ENCODE measurements at regions not wholly inside any gene's neighbourhood (a gene's known extent, or its start where the extent isn't known, plus 50 kb on each side); places are given as distances from the start of the nearest gene placed in this dataset.

GRCh38 chr15:94893091-94893490 is 661.7 kb downstream of the MCTP2 start:
- no peak for DNase-seq (ENCODE audit: low read depth)

DNA sequence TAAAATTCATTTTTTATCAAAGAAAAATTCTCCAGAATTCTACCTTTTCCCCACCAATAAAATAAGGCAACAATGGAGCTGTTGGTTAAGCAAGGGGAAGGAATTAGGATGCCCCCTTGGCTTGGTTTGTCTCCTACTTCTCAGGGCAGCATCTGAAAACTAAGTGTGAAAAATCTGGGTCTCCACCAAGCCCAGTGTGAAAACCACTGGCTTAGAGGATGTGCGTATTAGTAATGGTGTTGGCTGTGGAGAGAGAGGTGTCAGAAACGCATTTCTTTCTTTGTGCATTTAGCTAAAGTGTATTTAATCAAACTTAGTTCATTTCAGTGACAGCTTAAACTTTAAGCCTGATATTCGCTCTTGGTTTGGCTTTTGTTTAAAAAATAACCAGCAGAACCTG is 662.7 kb downstream of the MCTP2 start:
- DNase-seq (ENCODE audit: low read depth), result no peak

- DNase-seq (ENCODE audit: low read depth), result no peak
Measured at GRCh38 chr15:94909510-94909909, 678.1 kb downstream of the MCTP2 start.

- DNase-seq (ENCODE audit: low read depth), result no peak
Measured at GRCh38 chr15:94910166-94910565, 678.8 kb downstream of the MCTP2 start.

DNA sequence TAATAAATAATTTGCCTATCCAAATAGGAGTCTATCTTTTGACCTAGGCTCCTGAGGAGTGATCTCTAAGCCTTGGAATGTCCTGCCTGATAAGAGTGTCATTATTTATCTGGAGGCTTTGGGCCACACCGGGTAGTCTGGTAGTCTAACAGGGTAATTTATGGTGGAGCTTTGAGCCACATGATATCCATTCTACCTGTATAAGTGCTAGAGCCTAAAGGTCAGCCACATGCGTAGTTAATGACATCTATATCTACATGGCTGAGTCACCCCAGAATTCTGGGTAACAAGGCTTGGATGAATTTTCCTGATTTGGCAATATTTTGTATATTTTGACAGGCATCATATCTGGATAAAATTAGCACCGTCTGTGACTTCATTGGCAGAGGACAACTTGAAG is 681.4 kb downstream of the MCTP2 start:
- no peak for DNase-seq (ENCODE audit: low read depth)

- DNase-seq (ENCODE audit: low read depth), result no peak
Measured at GRCh38 chr15:94917068-94917467, 685.7 kb downstream of the MCTP2 start.

DNA sequence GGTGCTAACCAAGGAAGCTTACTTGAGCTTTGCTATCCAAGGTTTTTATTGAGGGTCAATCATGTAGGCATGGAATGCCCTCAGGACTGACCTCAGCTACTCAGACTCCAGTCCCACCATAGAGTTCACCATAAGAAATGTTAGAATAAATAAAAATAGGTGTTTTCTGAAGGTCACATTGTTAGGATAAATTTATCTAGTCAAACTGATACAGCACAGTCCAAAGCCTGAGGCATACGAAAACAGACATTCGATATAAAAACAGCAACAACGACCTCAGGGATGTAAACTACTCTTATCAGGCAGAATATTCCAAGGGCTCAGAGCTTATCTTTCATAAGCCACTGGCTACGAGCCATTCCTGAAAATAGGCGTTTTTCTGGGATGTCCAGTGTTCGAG is 690.6 kb downstream of the MCTP2 start:
- no peak for DNase-seq (ENCODE audit: low read depth)

- no peak for DNase-seq (ENCODE audit: low read depth)
Measured at GRCh38 chr15:94924057-94924456, 692.7 kb downstream of the MCTP2 start.

DNA sequence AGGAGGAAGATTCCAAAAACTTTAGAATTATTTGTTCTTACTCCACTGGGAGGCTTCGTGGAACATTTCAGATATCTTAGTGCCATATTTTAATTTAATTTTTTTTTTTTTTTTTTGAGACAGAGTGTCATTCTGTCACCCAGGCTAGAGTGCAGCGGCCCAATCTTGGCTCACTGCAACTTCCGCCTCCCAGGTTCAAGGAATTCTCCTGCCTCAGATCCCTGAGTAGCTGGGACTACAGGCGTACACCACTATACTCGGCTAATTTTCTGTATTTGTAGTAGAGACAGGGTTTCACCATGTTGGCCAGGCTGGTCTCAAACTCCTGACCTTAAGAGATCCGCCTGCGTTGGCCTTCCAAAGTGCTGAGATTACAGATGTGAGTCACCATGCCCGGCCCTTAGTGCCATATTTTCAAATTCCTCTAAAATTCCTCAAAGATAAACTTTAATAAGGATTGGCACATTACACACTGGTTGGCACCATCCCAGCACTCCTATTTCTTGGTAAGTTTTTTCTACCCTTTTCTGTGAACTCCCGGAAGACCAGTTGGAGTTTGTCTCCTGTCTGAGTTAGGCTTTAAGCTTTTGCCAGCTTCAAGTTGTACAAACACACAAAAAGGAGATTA is 693.7 kb downstream of the MCTP2 start:
- peak; percentile 76 for DNase-seq (ENCODE audit: low read depth)

DNA sequence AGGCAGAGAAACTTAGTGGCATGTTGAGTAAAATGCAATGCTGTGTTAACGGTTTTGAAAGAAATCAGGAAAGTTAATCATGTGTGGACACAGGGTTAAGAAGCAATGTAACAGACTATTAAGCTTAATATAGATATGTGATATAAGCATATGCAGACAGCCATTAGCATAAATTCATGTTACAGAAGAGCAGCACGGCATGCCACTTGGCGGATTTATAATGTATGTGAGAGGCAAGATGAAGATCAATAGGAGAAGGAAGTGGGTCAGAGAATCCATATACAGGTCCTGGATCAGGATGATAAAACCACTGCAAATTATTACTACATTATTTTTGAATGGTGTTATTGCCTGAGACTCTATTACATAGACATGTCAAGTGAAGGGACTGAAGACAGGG is 694.3 kb downstream of the MCTP2 start:
- no peak for DNase-seq (ENCODE audit: low read depth)

DNA sequence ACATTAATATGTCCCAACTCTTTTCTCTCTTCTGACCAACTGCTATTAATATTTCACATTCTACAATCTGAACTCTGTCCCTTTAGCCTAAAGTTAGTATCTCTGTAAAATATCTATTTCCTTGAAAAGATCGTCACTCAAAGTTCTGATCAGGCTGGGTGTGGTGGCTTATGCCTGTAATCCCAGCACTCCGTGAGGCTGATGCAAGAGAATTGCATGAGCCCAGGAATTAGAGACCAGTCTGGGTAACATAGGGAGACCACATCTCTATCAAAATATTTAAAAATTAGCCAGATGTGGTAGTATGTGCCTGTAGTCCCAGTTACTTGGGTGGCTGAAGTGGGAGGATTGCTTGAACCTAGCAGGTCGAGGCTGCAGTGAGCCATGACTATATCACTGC is 695.6 kb downstream of the MCTP2 start:
- DNase-seq (ENCODE audit: low read depth), result no peak

GRCh38 chr15:94929282-94929681 is 697.9 kb downstream of the MCTP2 start:
- no peak for DNase-seq (ENCODE audit: low read depth)

DNA sequence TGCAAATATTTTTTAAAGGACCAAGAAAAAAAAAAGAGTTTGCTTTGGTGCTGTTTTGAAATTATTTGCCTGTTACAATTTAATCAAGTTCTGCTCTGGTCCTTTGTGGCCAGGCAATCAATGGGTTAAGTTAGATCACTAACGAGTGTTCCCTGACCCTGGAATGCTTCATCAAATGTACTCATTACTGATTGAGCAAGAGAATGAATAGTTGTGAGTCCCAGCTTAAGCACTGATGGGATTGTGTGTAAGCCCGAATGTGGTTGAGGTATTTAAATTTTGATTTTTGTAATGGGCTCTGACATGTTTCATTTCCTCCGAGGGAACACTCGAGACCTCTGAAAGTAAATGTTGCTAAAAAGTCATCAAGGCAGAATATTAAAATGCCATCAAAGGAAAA is 699.1 kb downstream of the MCTP2 start:
- no peak for DNase-seq (ENCODE audit: low read depth)

GRCh38 chr15:94930960-94931359 is 699.6 kb downstream of the MCTP2 start:
- DNase-seq (ENCODE audit: low read depth), result no peak

DNA sequence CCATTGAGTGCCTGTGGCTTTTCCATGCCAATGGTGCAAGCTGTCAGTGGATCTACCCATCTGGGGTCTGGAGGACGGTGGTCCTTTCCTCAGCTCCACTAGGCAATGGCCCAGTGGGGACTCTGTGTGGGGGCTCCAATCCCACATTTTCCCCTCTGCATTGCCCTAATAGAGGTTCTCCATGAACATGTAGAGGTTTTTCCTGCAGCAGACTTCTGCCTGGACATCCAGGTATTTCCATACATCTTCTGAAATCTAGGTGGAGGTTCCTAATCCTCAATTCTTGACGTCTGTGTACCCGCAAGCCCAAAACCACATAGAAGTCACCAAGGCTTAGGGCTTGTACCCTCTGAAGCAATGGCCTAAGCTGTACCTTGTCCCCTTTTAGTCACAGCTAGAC is 703.1 kb downstream of the MCTP2 start:
- no peak for DNase-seq (ENCODE audit: low read depth)

GRCh38 chr15:94937242-94937641 is 705.9 kb downstream of the MCTP2 start:
- DNase-seq (ENCODE audit: low read depth), result no peak

GRCh38 chr15:94943888-94944287 is 712.5 kb downstream of the MCTP2 start:
- no peak for DNase-seq (ENCODE audit: low read depth)

DNA sequence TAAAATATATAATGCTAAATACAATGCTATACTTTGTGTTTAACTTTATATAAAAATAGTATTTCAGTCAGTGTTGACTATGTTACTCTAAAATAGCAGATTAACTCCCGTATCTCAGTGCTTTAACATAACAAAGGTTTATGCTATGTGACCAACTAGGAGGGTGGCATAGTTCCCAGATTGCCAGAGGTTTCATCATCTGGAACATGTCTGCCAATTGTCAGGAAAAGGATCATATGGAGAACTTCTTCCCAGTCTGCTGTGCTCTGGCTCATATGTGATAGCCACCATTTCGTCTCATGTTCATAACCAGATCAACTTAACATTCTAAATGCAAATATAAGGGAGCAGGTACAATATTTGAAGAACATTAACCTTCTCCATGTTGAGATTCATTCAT is 720.2 kb downstream of the MCTP2 start:
- no peak for DNase-seq (ENCODE audit: low read depth)

GRCh38 chr15:94963953-94964352 is 732.6 kb downstream of the MCTP2 start:
- no peak for DNase-seq (ENCODE audit: low read depth)

DNA sequence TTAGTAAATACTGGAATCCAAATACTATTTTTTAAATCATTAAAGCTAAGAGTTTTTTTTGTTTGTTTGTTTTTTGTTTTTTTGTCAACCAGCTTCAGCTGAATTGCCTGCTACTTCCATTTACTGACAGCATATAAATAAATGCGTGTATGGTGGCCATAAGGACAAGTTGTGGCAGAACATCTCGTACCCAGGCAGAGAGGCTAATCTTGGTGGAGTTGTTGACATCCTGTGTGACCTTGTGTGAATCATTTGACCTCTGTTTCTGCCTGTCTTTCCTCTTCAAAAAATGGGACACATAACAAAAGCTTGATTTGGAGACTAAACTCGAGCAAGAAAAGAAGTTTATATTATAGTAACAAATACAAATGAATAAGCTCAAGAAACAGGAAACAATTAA is 734.2 kb downstream of the MCTP2 start:
- DNase-seq (ENCODE audit: low read depth), result no peak

DNA sequence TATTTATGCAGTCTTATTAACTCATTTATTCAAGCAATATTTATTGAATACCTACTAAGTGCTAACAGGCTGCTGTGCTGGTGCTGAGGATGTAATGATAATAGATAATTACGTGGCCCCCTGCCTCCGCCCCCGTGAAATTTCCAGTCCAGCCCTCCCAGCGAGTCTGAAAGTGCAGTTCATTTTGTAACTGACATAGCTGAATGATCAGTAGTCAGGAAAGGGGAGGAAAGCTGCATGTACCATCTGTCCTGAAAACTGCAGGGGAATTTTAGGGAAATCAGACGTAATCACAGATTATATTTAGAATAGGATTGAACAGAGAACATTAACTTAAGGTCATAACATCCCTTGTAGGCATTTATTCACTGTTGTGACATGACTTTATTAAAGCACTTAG is 736.8 kb downstream of the MCTP2 start:
- no peak for DNase-seq (ENCODE audit: low read depth)

- no peak for DNase-seq (ENCODE audit: low read depth)
Measured at GRCh38 chr15:94970096-94970495, 738.7 kb downstream of the MCTP2 start.

- no peak for DNase-seq (ENCODE audit: low read depth)
Measured at GRCh38 chr15:94970802-94971201, 739.4 kb downstream of the MCTP2 start.

GRCh38 chr15:94972314-94972713 is 741.0 kb downstream of the MCTP2 start:
- DNase-seq (ENCODE audit: low read depth), result no peak

DNA sequence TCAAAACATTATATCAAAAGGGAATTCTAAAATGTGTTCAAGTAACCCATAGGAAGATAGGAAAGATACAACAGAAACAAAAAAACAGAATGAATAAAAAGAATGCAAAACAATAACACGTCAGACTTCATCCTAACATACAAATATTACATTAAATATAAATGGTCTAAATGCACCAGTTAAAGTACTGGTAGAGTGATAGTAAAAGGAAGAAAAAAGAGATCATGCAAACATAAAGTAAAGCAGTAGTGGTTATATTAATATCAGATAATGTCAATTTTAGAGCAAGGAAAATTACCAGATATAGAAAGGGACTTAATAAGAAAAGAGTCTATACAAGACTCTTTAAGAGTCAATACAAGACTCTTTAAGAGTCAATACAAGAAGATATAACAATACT is 755.7 kb downstream of the MCTP2 start:
- DNase-seq (ENCODE audit: low read depth), result no peak
